HG03432 (cell line): ENCODE measurements at regions not wholly inside any gene's neighbourhood (a gene's known extent, or its start where the extent isn't known, plus 50 kb on each side); places are given as distances from the start of the nearest gene placed in this dataset.

Experiments
- ATAC-seq: cut with Tn5 transposase; IDR thresholded peaks from one replicate; pipeline ENCODE4 v1.9.1; 2021; ENCODE audit warnings: mild to moderate bottlenecking, moderate library complexity; ENCODE audit not compliant: unreplicated experiment

GRCh38 chr20:57794600-57795341 lies 85.0 kb upstream of the PMEPA1 start:
- ATAC-seq = no peak

DNA sequence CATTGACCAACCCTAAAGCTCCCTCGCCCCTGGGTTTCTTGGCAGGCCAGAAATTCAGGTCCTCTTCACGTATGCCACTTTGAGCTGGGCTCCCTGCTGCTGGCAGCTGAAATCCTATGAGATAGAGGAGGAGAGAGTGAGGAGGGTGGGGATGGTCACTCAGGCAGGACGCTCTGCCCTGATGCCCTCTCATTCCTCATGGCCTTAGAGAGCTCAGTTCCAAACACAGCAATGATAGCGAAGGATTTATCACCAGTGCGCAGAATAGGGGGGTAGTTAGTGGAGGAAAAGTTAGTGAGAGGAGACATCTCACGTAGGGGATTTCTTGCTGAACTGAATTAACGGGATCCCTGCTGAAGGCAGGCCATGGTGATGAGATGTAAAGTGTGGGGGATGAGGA lies 84.2 kb upstream of the PMEPA1 start:
- no peak for ATAC-seq

DNA sequence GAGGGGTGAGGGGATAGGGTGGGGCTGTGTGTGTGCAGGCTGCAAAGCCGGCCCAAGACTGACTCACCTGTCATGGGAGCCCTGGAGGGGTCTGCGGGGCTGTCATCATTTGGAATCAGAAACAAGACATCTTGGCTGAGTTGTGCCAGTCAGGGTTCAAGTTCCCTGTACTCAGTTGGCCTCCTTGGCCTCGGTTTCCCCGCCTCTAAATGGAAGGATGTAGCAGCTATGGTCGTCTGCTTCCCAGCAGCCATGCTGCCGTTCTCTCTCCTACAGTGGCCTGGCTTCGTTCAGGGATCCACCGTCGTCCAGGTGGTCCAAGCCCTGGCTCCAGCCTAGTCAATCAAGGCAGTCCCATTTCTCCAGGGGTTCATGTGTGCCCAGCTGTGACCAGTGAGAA lies 83.6 kb upstream of the PMEPA1 start:
- no peak for ATAC-seq

DNA sequence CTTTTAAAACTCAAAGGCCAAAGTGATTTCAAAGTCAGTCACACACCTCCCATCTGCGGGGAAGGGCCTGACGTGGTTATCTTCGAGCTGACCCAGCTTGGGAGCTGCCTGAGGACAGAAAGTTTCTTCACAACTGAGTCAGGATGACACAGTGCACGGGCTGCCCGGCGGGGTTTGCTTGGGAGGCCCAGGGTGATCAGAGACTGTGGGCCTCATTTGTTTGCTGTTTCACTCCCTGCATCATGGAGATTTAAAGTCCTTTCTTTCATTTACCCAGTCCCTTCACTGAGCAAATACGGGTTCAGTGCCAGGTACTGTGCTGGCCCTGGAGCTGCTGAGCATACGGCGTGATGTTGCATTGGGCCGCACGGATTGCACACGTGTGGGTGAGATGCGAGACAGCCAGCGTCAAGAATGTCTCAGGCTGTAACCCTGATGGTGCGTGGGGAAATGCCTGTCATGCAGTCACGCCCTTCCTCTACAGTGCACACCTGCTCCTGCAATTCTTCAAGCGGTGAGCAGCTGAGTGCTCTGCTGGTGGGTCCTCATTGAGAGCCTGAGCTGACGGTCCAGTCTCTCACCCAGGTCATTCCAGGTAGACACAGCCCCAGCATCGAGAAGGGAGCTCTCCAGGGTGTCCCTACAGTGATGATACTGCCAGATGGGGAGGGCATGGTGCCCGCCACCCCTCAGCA lies 82.7 kb upstream of the PMEPA1 start:
- no peak for ATAC-seq

DNA sequence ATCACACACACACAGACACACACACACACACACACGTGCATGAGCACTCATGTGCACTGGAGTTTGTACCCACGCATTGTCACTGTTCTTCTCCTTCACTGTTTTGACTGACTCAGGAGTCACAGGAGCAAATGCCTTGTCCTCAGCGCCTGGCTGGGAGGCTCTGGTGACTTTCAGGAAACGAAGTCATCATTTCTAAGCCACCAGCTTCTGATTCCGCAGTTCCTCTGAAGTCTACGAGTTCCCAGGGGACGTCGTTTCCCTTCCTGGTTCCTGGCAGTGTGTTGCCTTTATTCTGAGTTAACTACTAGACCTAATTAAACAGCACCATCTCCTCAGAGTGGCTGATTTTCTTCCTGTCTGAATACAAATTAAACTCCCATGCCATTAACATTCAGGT lies 82.2 kb upstream of the PMEPA1 start:
- no peak for ATAC-seq

DNA sequence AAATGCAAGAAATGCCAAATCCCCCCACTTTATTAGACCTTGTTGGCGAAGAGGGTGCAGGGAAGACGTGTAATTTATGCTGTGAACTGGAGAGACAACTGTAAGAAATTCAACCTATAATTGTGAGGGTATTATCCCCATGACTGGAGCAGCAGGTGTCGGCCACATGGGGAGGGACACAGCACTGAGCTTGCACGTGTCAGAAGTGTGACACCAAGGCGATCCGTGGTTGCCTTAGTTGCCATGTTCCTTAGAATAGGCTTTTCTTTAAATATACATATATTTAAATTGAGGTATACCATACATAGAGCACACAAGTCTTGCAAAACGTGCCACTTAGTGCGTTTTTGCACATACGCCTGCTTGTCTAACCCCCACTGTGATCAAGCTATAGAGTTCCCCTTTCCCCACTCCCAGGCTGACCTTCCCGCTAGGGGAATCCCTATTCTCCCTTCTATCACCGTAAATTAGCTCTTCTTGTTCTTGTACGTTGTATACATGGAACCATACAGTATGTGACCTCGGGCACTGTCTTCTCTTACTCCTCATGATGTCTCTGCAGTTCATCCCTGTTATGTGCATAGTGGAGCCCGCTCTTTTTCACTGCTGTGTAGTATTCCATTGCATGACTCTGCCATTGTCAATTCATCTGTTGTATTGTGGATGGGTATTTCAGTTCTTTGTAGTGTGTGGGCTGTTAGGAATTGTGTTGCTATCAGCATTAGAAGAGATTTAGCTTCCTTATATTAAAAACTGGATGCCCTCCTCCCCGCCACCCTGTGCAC lies 81.6 kb upstream of the PMEPA1 start:
- ATAC-seq = no peak

DNA sequence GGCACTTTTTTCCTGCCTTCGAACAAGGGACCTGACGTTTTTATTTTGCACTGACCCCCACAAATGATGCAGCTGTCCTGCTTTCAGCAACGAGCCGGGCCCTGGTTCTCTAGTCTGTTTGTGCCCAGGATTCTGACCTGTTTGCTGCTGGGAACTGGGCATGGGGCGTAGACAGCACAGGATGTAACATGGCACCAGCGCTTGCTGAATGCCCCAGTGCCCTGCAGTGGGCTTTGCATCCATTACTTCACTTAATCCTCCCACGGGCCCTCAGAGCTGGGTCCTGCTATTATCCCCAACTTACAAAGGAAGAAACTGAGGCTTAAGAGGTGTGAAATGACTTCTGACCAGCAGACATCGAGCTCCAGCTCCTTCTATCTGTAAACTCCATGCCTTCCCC lies 80.4 kb upstream of the PMEPA1 start:
- ATAC-seq = no peak

DNA sequence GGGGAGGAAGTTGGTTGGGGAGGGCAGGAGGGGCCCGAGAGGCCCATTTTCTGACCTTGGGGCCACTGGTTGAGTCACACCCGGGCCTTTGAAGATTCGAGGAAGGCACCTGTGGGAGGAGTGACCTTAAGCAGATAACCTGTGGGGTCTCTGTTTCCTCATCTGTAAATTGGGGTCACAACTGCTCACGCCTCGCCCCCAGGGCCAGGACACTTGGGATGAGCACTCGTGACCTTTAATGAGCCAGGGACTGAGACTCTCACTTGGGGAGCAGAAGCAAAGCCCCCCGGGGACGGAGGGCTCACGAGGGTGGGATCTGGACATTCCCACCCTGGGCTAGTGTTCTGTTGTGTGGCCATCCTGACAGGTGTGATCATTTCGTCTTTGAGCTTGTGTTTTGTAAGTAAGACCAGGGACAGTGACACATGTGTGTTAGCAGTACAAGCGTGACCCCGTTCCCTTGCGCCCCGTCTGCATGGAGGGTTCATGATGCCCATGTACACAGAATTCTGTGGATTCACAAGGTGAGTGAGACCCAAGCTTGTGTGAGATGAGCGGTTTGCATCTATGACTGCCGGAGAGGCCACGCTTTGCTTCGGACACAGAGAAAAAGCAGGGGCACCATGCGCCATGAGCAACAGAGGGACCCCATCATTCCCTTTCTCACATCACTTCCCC lies 79.3 kb upstream of the PMEPA1 start:
- ATAC-seq = no peak

- no peak for ATAC-seq
These were observed 78.4 kb upstream of the PMEPA1 start for GRCh38 chr20:57787990-57788781.

- no peak for ATAC-seq
These were observed 77.6 kb upstream of the PMEPA1 start for GRCh38 chr20:57787151-57787989.

GRCh38 chr20:57786304-57786932 lies 76.6 kb upstream of the PMEPA1 start:
- no peak for ATAC-seq

DNA sequence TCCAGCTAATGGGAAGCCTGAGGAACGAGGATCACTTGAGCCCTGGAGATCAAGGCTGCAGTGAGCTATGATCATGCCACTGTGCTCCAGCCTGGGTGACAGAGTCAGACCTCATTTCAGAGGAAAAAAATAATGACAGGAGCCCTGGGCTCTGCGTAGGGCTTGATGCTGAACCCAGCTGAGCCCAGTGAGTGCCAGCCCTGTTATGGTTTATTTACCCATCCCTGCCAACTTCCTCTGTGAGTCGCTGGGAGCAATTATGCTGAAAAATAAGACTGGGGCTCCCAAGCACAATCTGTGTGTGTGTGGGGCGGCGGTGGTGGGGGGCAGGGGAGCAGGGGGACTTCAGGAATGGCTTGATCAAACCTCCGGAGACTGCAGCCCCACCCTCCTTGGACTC lies 75.9 kb upstream of the PMEPA1 start:
- ATAC-seq = no peak

DNA sequence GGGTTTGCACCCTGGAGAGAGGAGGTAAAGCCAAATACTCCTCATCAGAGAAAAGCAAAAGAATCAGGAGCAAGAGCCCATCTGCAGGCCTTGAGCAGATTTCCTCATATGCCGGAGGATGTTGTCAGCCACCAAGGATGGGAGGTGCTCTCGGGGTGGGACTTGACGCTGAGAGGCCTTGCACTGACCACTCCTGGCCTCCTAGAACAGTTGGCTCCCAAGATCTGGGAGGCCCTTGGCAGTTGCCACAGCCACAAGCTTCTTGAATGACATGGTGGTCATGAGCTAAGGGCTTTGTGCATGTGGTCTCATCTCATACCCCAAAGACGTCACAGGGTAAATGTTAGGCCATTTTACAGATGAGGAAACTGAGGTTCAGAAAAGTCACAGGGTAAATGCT lies 75.2 kb upstream of the PMEPA1 start:
- no peak for ATAC-seq

DNA sequence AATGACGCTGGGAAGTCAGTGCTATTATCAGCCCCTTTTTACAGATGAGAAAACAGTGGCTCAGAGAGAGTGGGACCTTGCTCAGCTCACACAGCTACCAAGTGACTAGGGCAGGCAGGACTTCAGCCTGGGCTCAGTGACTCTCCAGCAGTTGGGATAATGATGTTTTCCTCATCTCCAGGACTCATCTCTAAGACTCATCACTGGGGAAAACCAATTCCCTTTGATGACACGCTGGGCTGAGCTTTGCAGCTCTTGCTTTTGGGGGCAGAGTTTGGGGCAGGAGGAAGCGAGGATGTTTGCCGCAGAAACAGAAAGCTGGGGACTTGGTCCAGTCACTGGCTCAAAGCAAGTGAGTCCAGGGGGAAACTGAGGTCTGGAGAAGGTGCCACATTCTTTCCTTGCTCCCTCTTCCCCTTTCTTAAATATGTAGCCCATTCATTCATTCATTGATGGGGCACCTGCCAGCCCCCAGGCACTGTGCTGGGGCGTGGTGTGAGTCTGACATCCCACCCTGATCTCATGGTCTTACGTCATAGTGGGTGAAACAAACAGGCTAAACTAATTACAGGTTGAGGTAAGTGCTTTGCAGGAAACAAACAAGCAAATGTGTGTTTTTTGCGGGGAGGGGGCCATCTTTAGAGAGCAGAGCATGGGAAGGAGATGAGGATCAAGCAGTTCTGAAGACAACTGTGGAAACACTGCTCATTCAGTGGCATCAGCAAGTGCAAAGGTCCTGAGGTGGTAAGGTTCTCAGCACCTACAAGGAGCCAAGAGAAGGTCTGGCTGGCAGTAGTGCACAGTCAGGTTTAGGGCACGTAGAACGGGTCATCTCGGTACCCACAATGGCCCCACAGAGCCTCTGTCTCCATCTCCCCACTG lies 74.4 kb upstream of the PMEPA1 start:
- ATAC-seq = no peak

- ATAC-seq = no peak
These were observed 73.4 kb upstream of the PMEPA1 start for GRCh38 chr20:57783196-57783595.

- no peak for ATAC-seq
These were observed 72.8 kb upstream of the PMEPA1 start for GRCh38 chr20:57782631-57783041.

DNA sequence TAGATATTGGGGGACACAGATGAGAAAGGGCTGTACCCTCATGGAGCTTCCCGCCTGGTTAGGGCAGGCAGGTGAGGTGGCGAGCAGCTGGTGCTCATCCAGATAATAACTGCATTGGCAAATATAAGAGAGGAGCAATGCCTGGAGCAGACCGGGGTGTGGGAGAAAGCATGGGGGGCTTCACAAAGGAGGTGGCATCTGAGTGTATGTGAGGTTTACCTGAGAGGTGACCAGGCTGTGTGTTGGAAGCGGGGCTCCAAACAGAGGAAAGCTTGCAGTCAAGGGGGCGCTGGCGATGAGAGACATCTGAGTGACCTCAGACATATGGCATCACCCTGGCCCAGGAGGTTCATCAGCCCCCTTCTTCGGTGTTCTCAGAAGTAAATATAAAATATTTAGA lies 72.1 kb upstream of the PMEPA1 start:
- ATAC-seq = no peak

DNA sequence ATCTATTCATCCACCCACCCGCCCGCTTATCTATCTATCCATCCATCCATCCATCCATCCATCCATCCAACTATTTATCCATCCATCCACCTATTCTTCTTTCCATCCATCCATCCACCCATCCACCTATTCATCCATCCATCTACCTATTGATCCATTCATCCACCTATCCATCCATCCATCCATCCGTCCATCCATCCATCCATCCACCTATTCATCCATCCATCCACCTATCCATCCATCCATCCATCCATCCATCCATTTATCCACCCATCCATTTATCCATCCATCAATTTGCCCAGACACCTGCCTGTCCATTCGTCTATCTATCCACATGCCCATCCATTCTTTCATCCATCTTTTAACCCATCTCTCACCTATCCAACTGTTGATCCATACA lies 71.1 kb upstream of the PMEPA1 start:
- no peak for ATAC-seq
